NCI-H345 treated with DMSO at 0.1 percent for 48 hours (cell line): ENCODE measurements at regions not wholly inside any gene's neighbourhood (a gene's known extent, or its start where the extent isn't known, plus 50 kb on each side); places are given as distances from the start of the nearest gene placed in this dataset.

Source experiments
- DNase-seq: peaks from one replicate; lab custom pipeline; 2025; ENCODE audit not compliant: unreplicated experiment; lab: John Stamatoyannopoulos, UW

GRCh38 chr4:145251391-145251790 lies 71.0 kb upstream of the OTUD4 start:
- no peak for DNase-seq

GRCh38 chr4:145248971-145249370 lies 68.6 kb upstream of the OTUD4 start:
- no peak for DNase-seq

GRCh38 chr4:145248502-145248901 lies 68.1 kb upstream of the OTUD4 start:
- DNase-seq: no peak

- peak; percentile 27 for DNase-seq
Measured at GRCh38 chr4:145234091-145234706, 53.8 kb upstream of the OTUD4 start.

GRCh38 chr4:145231906-145232700 lies 51.7 kb upstream of the OTUD4 start:
- DNase-seq: no peak

GRCh38 chr4:145230726-145231125 lies 50.3 kb upstream of the OTUD4 start:
- no peak for DNase-seq
